Transverse colon (tissue), 4 donors: ENCODE measurements at regions not wholly inside any gene's neighbourhood (a gene's known extent, or its start where the extent isn't known, plus 50 kb on each side); places are given as distances from the start of the nearest gene placed in this dataset.
"Not testable (repeated sequence)": the region's sequence is repeated elsewhere in the genome, so short reads cannot be mapped to it uniquely, and the experiment has no call there.

Source experiments
- DNase-seq: peaks from one replicate; pipeline ENCODE4 v3.0.0-alpha.2; 2019
- H3K27ac ChIP-seq, 4 donors: fragments of 200-600 bp; sonication (generic); 2 replicates each; pipeline ENCODE4 v1.5.1; 2016 to 2018; ENCODE audit warnings: inconsistent platforms in 4 of 4
- H3K27me3 ChIP-seq: fragments of 200-600 bp; sonication (generic); 2 replicates; pipeline ENCODE4 v1.5.1; 2017; ENCODE audit warnings: inconsistent platforms
- H3K36me3 ChIP-seq, 4 donors: fragments of 200-600 bp; sonication (generic); 2 replicates each; pipeline ENCODE4 v1.5.1; 2017 to 2019; ENCODE audit warnings: inconsistent platforms in 4 of 4
- H3K4me1 ChIP-seq, 4 donors: fragments of 200-600 bp; sonication (generic); 2 replicates each; pipeline ENCODE4 v1.5.1; 2017 to 2020; ENCODE audit warnings: inconsistent platforms in 4 of 4
- H3K4me3 ChIP-seq, 4 donors: fragments of 200-600 bp; sonication (generic); 1 replicate in 1 of 4; 2 replicates in 3 of 4; pipeline versions ENCODE4 v1.5.1 to v1.6.1; 2017 to 2019; ENCODE audit warnings: inconsistent platforms in 4 of 4
- H3K9me3 ChIP-seq, 2 donors: fragments of 200-600 bp; sonication (generic); 2 replicates each; pipeline ENCODE4 v1.5.1; 2017 to 2019; ENCODE audit warnings: inconsistent platforms in 2 of 2
- EP300 ChIP-seq: sonication (generic); formaldehyde crosslinking; IDR thresholded peaks from one replicate; pipeline ENCODE4 v1.6.1; 2017; ENCODE audit warnings: antibody characterized with exemption, low read depth
- POLR2A ChIP-seq: fragments of 450-650 bp; IDR thresholded peaks from one replicate; pipeline ENCODE4 v1.6.1; 2016; ENCODE audit warnings: antibody characterized with exemption, mild to moderate bottlenecking, moderate library complexity
- POLR2AphosphoS5 ChIP-seq, 3 donors: sonication (generic); formaldehyde crosslinking; IDR thresholded peaks; one replicate each; pipeline ENCODE4 v1.6.1; 2016; ENCODE audit warnings: antibody characterized with exemption in 3 of 3
- WGBS, 2 donors: methylation state at CpG; one replicate each; pipeline ENCODE4 v1.1.5; 2018; ENCODE audit warnings: low coverage in 1 of 2; 5-methylcytosine and 5-hydroxymethylcytosine counted together
- in situ Hi-C, 4 donors: fragments of 200-750 bp; cut with MboI; loops; one replicate each; pipeline versions ENCODE4 v1.15.0 to v1.15.1; 2017; ENCODE audit warnings: low sequenced_read_pairs in 3 of 4, low pct_ligation_motif_present in 1 of 4, low pct_unique_long_range_greater_than_20kb in 1 of 4
- intact Hi-C: fragments of 100-400 bp; cut with DNase I; formaldehyde crosslinking; loops from one replicate; pipeline ENCODE4 v1.15.1; 2023; ENCODE audit warnings: low total_unique reads
- TF ChIP-seq, protein P1 (sequence below), 5 experiments: fragments of 200-600 bp in 3 of 5; fragments of 450-650 bp in 2 of 5; sonication (generic) in 3 of 5; IDR thresholded peaks; 1 replicate in 2 of 5; 2 replicates in 3 of 5; pipeline ENCODE4 v1.5.1; 2016 to 2017; ENCODE audit warnings: antibody characterized with exemption in 5 of 5, inconsistent platforms in 3 of 5, mild to moderate bottlenecking in 2 of 5, moderate library complexity in 1 of 5

DNA sequence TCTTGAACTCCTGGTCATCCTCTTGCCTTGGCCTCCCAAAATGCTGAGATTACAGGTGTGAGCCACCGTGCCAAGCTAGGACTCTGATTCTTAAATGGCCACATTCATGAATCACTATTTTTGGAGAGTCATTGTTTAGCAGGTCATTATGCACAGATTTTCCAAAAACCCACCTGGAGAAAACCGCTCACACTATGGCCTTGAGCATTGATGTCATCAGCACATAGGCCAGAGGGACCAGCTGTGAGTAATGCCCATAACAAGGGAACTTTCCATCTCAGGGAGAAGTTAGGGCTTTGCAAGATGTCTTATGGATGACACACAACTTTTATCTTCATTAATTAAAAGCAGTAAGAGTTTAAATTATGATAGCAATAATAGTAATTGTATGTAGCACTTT is 86.4 kb upstream of the KIF5B start:
- intact Hi-C loops = no loop called here
- in situ Hi-C loops = no loop called here
- Histone ChIP-seq H3K4me3 (no peak overlapping the region), H3K4me1 (peaks cover 3 to 42% (median 26%) of the 10 kb centered on the region in 4 donors), H3K27ac (peak overlapping the region in 1 of 4 donors; percentile 85), H3K36me3 (no peaks in the 10 kb centered on the region), H3K9me3 (no peaks in the 10 kb centered on the region), H3K27me3 (no peaks in the 10 kb centered on the region)
- no peak for DNase-seq
- TF ChIP-seq, protein P1, sequence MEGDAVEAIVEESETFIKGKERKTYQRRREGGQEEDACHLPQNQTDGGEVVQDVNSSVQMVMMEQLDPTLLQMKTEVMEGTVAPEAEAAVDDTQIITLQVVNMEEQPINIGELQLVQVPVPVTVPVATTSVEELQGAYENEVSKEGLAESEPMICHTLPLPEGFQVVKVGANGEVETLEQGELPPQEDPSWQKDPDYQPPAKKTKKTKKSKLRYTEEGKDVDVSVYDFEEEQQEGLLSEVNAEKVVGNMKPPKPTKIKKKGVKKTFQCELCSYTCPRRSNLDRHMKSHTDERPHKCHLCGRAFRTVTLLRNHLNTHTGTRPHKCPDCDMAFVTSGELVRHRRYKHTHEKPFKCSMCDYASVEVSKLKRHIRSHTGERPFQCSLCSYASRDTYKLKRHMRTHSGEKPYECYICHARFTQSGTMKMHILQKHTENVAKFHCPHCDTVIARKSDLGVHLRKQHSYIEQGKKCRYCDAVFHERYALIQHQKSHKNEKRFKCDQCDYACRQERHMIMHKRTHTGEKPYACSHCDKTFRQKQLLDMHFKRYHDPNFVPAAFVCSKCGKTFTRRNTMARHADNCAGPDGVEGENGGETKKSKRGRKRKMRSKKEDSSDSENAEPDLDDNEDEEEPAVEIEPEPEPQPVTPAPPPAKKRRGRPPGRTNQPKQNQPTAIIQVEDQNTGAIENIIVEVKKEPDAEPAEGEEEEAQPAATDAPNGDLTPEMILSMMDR (IDR thresholded peaks at IDR 0.05) = no peak
- TF ChIP-seq EP300 (no peak), POLR2AphosphoS5 (IDR thresholded peaks at IDR 0.05) (no peak)
- 97% methylated on average over 2 of the region's 2 CpGs; no CpG with 5 or more reads in 1 of the 2 donors for WGBS, 2 donors

DNA sequence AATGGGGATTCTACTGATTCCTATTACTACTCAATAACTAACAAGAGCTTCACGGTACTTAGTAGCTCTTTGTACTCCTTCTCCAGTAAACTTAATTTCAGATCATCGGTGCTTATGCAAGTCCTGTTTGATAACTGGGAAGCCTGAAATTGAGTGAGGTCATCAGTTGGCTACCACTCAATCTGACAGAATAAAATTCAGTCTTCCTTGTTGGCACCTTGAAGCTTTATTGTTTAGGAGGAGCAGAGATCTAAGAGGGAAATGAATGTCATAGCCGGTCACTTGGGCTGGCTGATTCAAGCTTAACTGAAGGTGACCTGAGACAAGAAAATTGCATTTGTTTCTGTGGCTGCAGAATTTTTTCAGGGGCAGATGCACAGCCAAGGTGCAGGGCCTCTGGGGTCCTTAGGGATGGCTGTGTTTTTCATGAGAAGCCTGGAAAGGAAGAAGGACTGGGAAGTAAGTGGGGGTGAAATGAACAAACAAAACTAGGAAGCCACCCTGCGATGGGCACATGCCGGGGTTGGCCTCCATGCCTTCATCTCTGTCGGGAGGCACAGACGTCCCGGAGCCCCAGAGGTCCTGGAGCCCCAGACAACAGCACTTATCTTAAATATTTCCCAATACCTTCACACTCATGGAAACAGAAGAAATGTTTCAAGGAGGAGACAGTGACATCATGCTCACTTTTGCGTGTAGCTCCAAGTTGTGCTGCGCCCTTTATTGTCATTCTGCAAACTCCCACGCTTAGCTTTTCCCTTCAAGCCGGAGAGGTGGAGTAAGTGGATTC is 85.0 kb upstream of the KIF5B start:
- H3K4me3 ChIP-seq = no peak overlapping the region
- peak; percentile 51 for DNase-seq
- in situ Hi-C loops (no loop called here), intact Hi-C loops (no loop called here)
- no peaks in the 10 kb centered on the region for H3K27me3 ChIP-seq
- WGBS, 2 donors = 20 to 50% methylated on average over 1 to 12 of the region's 12 CpGs
- peak overlapping the region; percentile 74 to 85 (median 82) for H3K27ac ChIP-seq
- peaks cover 3 to 55% (median 31%) of the 10 kb centered on the region in 4 donors for H3K4me1 ChIP-seq
- H3K36me3 ChIP-seq = no peaks in the 10 kb centered on the region
- TF ChIP-seq POLR2A (peak; percentile 36), POLR2AphosphoS5 (IDR thresholded peaks at IDR 0.05) (peak in 2 of 3 donors; percentile 35 to 37)
- TF ChIP-seq, protein P1 (IDR thresholded peaks at IDR 0.05) = no peak
- no peaks in the 10 kb centered on the region for H3K9me3 ChIP-seq

DNA sequence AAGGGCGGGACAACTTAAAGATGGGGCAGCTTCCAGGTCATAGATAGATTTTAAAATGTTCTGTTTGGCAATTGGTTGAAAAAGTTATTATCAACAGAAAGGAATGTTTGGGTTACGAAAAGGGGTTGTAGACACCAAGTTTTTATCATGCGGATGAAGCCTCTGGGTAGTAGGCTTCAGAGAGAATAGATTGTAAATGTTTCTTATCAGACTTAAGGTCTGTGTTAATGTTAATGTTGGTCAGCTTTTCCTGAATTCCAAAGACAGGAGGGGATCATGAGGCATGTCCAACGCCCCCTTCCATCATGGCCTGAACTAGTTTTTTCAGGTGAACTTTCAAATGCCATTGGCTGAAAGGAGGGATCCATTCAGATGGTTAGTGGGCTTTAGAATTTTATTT is 84.2 kb upstream of the KIF5B start:
- no peak for DNase-seq
- H3K9me3 ChIP-seq = no peaks in the 10 kb centered on the region
- intact Hi-C loops (no loop called here), in situ Hi-C loops (no loop called here)
- TF ChIP-seq, protein P1 (IDR thresholded peaks at IDR 0.05) = no peak
- TF ChIP-seq POLR2AphosphoS5 (IDR thresholded peaks at IDR 0.05) (no peak), POLR2A (no peak), EP300 (no peak)
- H3K27ac ChIP-seq = peak overlapping the region; percentile 74 to 85 (median 82)
- 83 to 95% methylated on average over 4 of the region's 4 CpGs for WGBS, 2 donors
- H3K36me3 ChIP-seq = no peaks in the 10 kb centered on the region
- H3K4me3 ChIP-seq = no peak overlapping the region
- H3K4me1 ChIP-seq = peaks cover 3 to 51% (median 31%) of the 10 kb centered on the region in 4 donors
- H3K27me3 ChIP-seq = no peaks in the 10 kb centered on the region

DNA sequence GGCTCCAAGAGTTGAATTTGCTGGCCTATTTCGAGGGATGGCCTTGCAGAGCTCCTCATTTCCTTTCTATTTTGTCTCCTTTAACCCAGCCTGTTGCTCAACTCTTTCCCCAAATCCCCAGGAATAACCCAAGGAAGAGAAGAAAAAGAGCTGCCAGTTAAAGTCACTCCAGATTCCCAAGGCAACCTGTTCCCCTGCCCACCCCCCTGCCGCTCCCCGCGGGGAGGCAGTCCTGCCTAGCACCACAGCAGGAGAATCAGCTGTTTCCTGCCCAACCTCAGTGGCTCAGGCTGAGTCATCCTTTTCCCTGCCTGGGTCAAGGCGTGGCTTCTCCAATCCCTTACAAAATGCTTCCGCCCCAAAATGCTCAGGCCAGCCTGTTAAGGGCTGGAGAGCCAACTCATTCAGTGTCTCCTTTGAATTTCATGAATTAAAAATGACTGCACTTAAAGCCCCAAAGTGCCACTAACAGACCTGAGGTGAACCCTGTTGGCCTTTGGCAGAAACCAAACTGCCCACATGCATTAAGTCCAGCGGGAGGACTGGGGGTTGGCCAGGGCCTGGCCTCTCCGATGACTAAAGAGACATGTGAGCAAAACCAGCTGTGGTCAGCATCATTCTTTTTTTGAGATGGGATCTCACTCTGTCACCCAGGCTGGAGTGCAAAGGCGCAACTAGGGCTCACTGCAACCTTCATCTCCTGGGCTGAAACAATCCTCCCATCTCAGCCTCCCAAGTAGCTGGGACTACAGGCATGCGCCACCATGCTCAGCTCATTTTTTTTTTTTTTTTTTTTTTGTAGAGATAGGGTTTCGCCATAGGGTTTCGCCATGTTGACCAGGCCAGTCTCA is 83.2 kb upstream of the KIF5B start:
- intact Hi-C loops (no loop called here), in situ Hi-C loops (no loop called here)
- Histone ChIP-seq H3K27ac (peak overlapping the region; percentile 62 to 85 (median 74)), H3K27me3 (no peaks in the 10 kb centered on the region), H3K9me3 (no peaks in the 10 kb centered on the region), H3K36me3 (no peaks in the 10 kb centered on the region), H3K4me1 (peaks cover 3 to 43% (median 27%) of the 10 kb centered on the region in 4 donors), H3K4me3 (no peak overlapping the region)
- DNase-seq = peak; percentile 86
- 14 to 49% methylated on average over 1 to 12 of the region's 12 CpGs for WGBS, 2 donors
- TF ChIP-seq EP300 = no peak
- TF ChIP-seq, protein P1 (IDR thresholded peaks at IDR 0.05) = peak in 2 of 5 experiments; percentile 7 to 18
- TF ChIP-seq POLR2AphosphoS5 (IDR thresholded peaks at IDR 0.05) = peak in 2 of 3 donors; percentile 58 to 59
- TF ChIP-seq POLR2A = peak; percentile 32

DNA sequence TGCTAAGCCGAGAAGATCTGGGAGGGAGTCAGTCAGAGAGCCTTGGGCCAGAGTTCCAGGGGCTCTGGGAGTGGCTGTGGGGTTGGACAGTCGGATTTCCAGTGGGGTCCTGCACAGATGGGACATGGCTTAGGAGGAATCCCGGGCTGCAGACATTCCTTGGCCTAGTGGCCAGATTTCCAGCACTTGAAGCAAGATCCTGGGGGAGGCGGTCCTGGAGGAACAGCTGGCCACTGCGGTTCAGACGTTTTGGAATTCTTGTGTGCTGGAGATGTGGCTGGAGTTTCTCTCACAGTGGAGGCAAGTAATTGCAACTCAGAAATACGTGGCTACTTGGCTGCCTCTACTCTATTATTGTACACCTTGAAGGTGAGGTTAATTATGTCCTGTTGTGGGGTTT is 80.7 kb upstream of the KIF5B start:
- Histone ChIP-seq H3K4me1 (peaks cover 4 to 45% (median 29%) of the 10 kb centered on the region in 4 donors), H3K27ac (peak overlapping the region in 3 of 4 donors; percentile 20 to 39 (median 35))
- H3K4me3 ChIP-seq, H3K36me3 ChIP-seq, H3K9me3 ChIP-seq, in situ Hi-C loops, DNase-seq, H3K27me3 ChIP-seq, intact Hi-C loops: not testable (repeated sequence)
- WGBS, 2 donors = 59 to 100% methylated on average over 1 to 7 of the region's 7 CpGs

DNA sequence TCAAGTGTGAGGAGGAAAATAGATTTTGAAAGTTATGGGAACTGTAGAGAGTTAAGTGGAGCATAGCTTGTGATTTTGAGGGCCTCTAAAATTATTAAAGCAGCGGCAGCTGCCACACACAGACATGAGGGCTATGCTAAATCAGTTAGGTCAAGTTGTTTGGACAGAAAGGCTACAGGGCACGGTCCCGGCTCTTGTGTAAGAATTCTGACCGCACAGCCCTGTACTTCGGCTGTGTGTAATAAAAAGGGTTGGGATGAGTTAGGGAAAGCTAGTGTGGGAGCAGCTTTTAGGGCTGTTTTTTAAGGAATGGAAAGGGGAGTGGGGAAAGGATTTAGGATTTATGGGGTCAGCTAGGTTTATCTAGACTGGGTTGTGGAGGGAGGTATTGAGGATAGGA is 79.6 kb upstream of the KIF5B start:
- H3K27me3 ChIP-seq, H3K9me3 ChIP-seq, intact Hi-C loops, H3K4me3 ChIP-seq, H3K36me3 ChIP-seq, in situ Hi-C loops, DNase-seq, H3K27ac ChIP-seq: not testable (repeated sequence)
- H3K4me1 ChIP-seq = peaks cover 6 to 46% (median 26%) of the 10 kb centered on the region in 4 donors
- WGBS, 2 donors = 88 to 96% methylated on average over 4 to 5 of the region's 5 CpGs
